LNCaP clone FGC (cell line): ENCODE measurements at regions not wholly inside any gene's neighbourhood (a gene's known extent, or its start where the extent isn't known, plus 50 kb on each side); places are given as distances from the start of the nearest gene placed in this dataset.

Experiments
- DNase-seq: peaks from one replicate; pipeline ENCODE4 v3.0.0-alpha.2; 2011; ENCODE audit warnings: low read depth
- H3K4me3 ChIP-seq: 2 replicates; pipeline ENCODE4 v1.5.1; 2011; ENCODE audit warnings: mild to moderate bottlenecking, low read depth, low read length, control low read depth
- TF ChIP-seq, protein P1 (sequence below): IDR thresholded peaks from 2 replicates; pipeline ENCODE4 v1.5.1; 2012; ENCODE audit warnings: mild to moderate bottlenecking; ENCODE audit not compliant: control insufficient read depth, insufficient read depth; ENCODE audit errors: extremely low read depth

DNA sequence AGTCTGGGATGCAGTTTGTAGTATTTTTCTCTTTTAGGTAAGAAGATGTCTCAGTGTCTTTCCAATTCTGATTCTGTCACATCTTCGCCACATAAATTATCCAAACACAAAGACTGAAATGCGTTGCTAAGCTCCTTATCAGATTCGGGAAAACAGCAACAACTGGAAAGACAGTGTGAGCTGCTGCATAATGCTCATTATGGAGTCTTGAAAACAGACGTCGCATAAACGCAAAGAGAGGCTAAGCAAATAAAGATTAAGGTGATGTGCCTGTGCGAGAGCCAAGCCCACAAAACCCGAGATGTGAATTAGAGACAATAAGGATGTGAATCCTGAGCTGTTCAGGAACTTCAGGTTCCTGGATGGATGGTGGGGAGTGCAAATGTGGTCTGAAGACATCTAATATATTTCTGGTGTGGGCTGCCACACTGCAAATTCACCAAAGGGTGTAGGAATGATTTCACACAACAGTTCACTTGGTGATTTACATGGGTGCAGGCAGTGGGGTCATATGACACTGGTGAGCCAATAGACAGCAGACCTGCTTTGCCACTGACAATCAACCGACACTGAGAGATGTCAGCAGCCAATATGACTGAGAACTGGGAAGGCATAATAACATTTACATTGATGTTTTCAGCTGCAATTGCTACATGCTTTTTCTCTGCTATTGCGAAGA, 195.8 kb downstream of the MTX2 start:
- no peak overlapping the region for H3K4me3 ChIP-seq
- TF ChIP-seq, protein P1, sequence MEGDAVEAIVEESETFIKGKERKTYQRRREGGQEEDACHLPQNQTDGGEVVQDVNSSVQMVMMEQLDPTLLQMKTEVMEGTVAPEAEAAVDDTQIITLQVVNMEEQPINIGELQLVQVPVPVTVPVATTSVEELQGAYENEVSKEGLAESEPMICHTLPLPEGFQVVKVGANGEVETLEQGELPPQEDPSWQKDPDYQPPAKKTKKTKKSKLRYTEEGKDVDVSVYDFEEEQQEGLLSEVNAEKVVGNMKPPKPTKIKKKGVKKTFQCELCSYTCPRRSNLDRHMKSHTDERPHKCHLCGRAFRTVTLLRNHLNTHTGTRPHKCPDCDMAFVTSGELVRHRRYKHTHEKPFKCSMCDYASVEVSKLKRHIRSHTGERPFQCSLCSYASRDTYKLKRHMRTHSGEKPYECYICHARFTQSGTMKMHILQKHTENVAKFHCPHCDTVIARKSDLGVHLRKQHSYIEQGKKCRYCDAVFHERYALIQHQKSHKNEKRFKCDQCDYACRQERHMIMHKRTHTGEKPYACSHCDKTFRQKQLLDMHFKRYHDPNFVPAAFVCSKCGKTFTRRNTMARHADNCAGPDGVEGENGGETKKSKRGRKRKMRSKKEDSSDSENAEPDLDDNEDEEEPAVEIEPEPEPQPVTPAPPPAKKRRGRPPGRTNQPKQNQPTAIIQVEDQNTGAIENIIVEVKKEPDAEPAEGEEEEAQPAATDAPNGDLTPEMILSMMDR = no peak
- peak; percentile 28 for DNase-seq

DNA sequence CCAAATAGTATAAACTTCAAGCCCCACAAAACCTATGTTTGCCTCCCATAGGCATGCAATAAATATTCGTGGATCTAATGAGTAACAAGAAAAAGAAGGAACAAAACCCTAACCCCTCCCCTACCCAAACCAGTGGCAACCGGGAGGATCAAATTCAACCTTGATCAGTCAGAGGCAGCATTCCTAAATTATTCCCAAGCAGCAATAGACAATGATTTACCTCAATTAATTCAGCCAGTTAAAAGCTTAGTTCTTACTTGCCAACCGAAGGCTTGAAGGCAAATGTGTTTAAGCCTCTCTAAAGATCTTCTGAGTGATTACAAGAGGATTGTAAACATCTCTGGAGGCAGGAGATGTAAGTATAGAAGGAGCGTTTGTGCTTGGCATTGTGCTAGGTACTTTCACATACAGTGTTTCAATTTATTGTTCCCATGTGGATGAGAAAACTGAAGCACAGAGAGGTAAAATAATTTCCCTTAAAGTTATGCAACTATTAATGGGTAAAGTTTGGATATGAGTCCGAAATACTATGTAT, 197.7 kb downstream of the MTX2 start:
- TF ChIP-seq, protein P1 = no peak
- H3K4me3 ChIP-seq = no peak overlapping the region
- DNase-seq = peak; percentile 58

DNA sequence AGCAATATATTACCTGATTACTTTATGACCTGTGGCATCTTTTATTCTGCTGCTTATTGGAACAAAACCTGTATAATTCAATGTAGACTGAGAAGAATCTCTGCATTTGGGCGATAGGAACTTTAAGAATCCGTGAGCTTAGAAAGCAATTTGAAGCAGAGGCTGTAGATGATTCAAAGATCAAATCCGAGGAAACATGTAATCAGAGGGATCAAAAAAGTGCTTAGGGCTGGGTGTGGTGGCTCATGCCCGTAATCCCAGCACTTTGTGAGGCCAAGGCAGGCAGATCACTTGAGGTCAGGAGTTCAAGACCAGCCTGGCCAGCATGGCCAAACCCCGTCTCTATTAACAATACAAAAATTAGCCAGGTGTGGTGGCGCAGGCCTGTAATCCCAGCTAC, 198.4 kb downstream of the MTX2 start:
- no peak overlapping the region for H3K4me3 ChIP-seq
- DNase-seq = no peak
- TF ChIP-seq, protein P1 = no peak

DNA sequence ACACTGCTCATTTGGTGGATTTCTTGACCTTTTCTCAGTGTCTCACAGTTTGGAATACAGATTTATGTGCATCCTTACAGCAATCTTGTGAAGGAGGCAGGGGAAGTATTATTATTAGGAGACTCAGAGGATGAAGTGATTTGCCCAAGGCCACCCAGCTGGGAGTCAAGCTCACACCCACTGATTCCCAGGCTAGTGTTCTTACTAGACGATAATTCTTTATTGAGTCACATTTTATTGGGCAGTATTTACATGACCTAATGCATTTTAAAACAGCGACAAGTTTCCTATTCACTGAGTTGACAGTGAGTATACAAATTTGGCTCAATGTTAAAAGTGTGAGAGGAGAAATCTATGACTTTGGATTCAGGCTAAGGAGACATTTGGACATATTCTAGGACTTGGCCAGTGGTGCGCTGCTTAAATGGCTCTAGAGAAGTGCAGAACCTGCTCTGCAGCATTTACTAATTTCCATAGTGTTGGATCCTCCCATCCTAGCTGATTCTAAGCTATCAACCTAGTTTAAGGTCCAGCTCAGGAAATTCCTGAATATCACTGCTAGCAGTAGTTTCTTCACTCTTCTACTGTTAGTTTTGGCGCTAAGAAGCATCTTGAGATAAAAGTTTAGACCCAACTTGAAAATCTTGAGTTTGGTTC, 199.3 kb downstream of the MTX2 start:
- DNase-seq = no peak
- TF ChIP-seq, protein P1 = no peak
- no peak overlapping the region for H3K4me3 ChIP-seq

DNA sequence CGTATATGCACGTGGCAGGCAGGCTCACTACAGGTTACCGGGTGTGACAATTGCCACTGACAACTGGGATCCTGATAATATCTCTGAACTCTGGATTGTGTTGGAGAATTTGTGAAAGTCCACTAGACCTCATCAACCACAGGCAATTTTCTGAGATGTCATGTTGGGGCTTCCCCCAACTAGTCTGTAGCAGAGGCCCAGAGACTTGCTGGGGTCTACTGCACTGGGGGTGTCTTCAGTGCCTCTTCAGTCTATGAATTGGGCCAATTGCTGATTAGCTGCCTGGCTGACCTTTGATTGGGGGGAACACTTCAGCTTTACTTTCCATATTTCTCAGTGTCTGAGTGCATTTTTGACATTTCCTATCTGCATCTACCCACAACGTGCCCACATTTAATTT, 201.5 kb downstream of the MTX2 start:
- no peak overlapping the region for H3K4me3 ChIP-seq
- TF ChIP-seq, protein P1 = no peak
- no peak for DNase-seq

DNA sequence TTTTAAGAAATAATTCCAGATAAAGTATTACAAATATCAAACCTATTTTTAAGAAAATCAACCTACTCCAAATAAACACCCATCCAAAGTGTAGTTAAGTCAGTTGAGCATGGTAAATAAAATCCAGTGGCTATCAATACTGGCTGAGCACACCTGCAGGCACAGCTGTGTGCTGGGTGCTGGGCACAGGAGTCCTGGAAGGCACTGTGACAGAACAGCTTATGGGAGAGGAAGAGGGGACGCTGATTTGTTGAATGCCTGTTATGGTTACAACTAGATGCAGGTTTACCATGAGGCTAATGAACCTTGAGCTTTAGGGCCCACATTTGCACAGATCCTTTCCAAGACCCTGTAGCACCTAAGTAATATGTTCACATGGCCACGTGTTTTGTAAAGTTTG, 202.7 kb downstream of the MTX2 start:
- no peak overlapping the region for H3K4me3 ChIP-seq
- TF ChIP-seq, protein P1 = no peak
- DNase-seq = no peak
